Esophagus squamous epithelium (tissue), 5 donors: ENCODE measurements at regions not wholly inside any gene's neighbourhood (a gene's known extent, or its start where the extent isn't known, plus 50 kb on each side); places are given as distances from the start of the nearest gene placed in this dataset.
A peak's percentile ranks its signal among the peaks of the same experiment; 100 is the strongest.
"Not testable (repeated sequence)": the region's sequence is repeated elsewhere in the genome, so short reads cannot be mapped to it uniquely, and the experiment has no call there.

Experiments
- DNase-seq: peaks from one replicate; lab custom pipeline; 2025; lab: John Stamatoyannopoulos, UW
- H3K27ac ChIP-seq, 4 donors: fragments of 200-600 bp; sonication (generic); one replicate each; pipeline ENCODE4 v1.5.1; 2016 to 2019; ENCODE audit warnings: mild to moderate bottlenecking in 1 of 4
- H3K27me3 ChIP-seq, 4 donors: fragments of 200-600 bp; sonication (generic); 1 replicate in 3 of 4; 2 replicates in 1 of 4; pipeline versions ENCODE4 v1.5.1 to v1.6.0; 2017 to 2021; ENCODE audit warnings: antibody characterized with exemption in 1 of 4
- H3K36me3 ChIP-seq, 3 donors: fragments of 200-600 bp; sonication (generic); one replicate each; pipeline ENCODE4 v1.5.1; 2016 to 2019
- H3K4me1 ChIP-seq, 3 donors: fragments of 200-600 bp; sonication (generic); one replicate each; pipeline ENCODE4 v1.5.1; 2017 to 2019
- H3K4me3 ChIP-seq, 4 donors: fragments of 200-600 bp; sonication (generic); 1 replicate in 3 of 4; 2 replicates in 1 of 4; pipeline ENCODE4 v1.5.1; 2016 to 2019; ENCODE audit warnings: mild to moderate bottlenecking in 2 of 4, moderate library complexity in 1 of 4
- H3K9me3 ChIP-seq, 3 donors: fragments of 200-600 bp; sonication (generic); one replicate each; pipeline ENCODE4 v1.5.1; 2016 to 2019
- POLR2A ChIP-seq, 4 donors: fragments of 450-650 bp; IDR thresholded peaks; one replicate each; pipeline ENCODE4 v1.6.1; 2017; ENCODE audit warnings: antibody characterized with exemption in 4 of 4, mild to moderate bottlenecking in 4 of 4, moderate library complexity in 3 of 4
- WGBS, 2 donors: methylation state at CpG; one replicate each; pipeline ENCODE4 v1.1.5; 2018; 5-methylcytosine and 5-hydroxymethylcytosine counted together
- intact Hi-C: fragments of 100-400 bp; cut with DNase I; formaldehyde crosslinking; loops from one replicate; pipeline ENCODE4 v1.15.0; 2022
- TF ChIP-seq, protein P1 (sequence below), 6 experiments: fragments of 450-650 bp in 4 of 6; fragments of 200-600 bp in 2 of 6; sonication (generic) in 2 of 6; IDR thresholded peaks; one replicate each; pipeline ENCODE4 v1.5.1; 2016 to 2019; ENCODE audit warnings: antibody characterized with exemption in 6 of 6, mild to moderate bottlenecking in 4 of 6, moderate library complexity in 4 of 6
- donor health status: DM: yes; HTN: yes; CAD: no.

- no peak for DNase-seq
- Histone ChIP-seq H3K4me3 (no peak overlapping the region), H3K27ac (no peak overlapping the region), H3K4me1 (no peaks in the 10 kb centered on the region), H3K9me3 (no peaks in the 10 kb centered on the region), H3K27me3 (no peaks in the 10 kb centered on the region), H3K36me3 (no peaks in the 10 kb centered on the region)
- WGBS, 2 donors, result 78 to 82% methylated on average over 1 of the region's 1 CpG
- intact Hi-C loops, result no loop called here
- no peak for TF ChIP-seq POLR2A (IDR thresholded peaks at IDR 0.05)
- TF ChIP-seq, protein P1, sequence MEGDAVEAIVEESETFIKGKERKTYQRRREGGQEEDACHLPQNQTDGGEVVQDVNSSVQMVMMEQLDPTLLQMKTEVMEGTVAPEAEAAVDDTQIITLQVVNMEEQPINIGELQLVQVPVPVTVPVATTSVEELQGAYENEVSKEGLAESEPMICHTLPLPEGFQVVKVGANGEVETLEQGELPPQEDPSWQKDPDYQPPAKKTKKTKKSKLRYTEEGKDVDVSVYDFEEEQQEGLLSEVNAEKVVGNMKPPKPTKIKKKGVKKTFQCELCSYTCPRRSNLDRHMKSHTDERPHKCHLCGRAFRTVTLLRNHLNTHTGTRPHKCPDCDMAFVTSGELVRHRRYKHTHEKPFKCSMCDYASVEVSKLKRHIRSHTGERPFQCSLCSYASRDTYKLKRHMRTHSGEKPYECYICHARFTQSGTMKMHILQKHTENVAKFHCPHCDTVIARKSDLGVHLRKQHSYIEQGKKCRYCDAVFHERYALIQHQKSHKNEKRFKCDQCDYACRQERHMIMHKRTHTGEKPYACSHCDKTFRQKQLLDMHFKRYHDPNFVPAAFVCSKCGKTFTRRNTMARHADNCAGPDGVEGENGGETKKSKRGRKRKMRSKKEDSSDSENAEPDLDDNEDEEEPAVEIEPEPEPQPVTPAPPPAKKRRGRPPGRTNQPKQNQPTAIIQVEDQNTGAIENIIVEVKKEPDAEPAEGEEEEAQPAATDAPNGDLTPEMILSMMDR (IDR thresholded peaks at IDR 0.05), result no peak
These were observed 576.3 kb downstream of the NTRK3 start for GRCh38 chr15:87680208-87680607.

DNA sequence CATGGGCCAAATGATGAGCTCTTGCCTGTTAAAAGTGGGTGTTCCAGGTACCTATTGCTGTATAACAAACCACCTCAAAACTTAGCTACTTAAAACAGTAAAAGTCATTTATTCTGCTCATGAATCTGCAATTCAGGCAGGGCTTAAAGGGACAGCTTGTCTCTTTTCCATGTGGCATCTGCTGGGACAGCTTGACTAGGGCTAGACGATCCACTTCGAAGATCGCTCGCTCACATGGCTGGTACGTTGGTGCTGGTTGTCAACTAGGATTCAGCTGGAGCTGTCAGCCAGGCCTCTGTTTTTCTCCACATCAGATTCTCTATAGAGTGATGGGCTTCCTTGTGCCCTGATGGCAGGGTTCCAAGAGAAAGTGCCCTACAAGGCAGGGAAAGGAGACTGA is 581.3 kb downstream of the NTRK3 start:
- H3K36me3 ChIP-seq, result no peaks in the 10 kb centered on the region
- H3K27ac ChIP-seq, result no peak overlapping the region
- TF ChIP-seq, protein P1 (IDR thresholded peaks at IDR 0.05), result no peak
- TF ChIP-seq POLR2A (IDR thresholded peaks at IDR 0.05), result no peak
- intact Hi-C loops, result no loop called here
- WGBS, 2 donors, result 86 to 93% methylated on average over 5 of the region's 5 CpGs
- H3K4me3 ChIP-seq, result no peak overlapping the region
- no peak for DNase-seq
- H3K9me3 ChIP-seq, result no peaks in the 10 kb centered on the region
- no peaks in the 10 kb centered on the region for H3K27me3 ChIP-seq
- no peaks in the 10 kb centered on the region for H3K4me1 ChIP-seq

- no peak for DNase-seq
- Histone ChIP-seq H3K27me3 (no peaks in the 10 kb centered on the region), H3K4me1 (no peaks in the 10 kb centered on the region), H3K9me3 (peaks cover 0 to 4% (median 0%) of the 10 kb centered on the region in 3 donors), H3K27ac (no peak overlapping the region), H3K4me3 (no peak overlapping the region), H3K36me3 (no peaks in the 10 kb centered on the region)
- TF ChIP-seq POLR2A (IDR thresholded peaks at IDR 0.05), result no peak
- TF ChIP-seq, protein P1 (IDR thresholded peaks at IDR 0.05), result peak; percentile 22 to 44 (median 30)
- 49 to 52% methylated on average over 8 of the region's 8 CpGs for WGBS, 2 donors
- intact Hi-C loops, result no loop called here
These were observed 583.9 kb downstream of the NTRK3 start for GRCh38 chr15:87672309-87673288.

DNA sequence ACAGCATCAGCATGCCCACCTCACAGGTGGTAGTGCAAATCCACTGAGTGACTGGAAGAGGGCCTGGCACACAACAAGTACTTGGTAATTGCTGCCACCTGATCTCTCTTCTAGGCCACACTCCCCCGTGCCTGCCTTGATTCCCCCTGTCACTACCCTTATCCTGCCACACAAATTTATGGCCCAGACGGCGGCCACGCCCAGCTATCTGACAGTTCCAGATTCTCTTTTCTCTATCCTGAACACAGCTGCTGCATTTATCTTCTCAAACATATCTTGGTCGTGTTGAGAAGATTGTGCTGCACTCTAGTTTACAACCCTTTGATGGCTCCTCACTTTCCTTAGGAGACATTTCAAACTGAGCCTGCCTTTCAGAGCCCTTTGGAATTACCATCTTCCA is 585.2 kb downstream of the NTRK3 start:
- H3K27me3 ChIP-seq, result no peaks in the 10 kb centered on the region
- peaks cover 0 to 4% (median 0%) of the 10 kb centered on the region in 3 donors for H3K9me3 ChIP-seq
- H3K36me3 ChIP-seq, result no peaks in the 10 kb centered on the region
- intact Hi-C loops, result no loop called here
- H3K4me3 ChIP-seq, result no peak overlapping the region
- no peak for DNase-seq
- H3K4me1 ChIP-seq, result no peaks in the 10 kb centered on the region
- WGBS, 2 donors, result 54 to 62% methylated on average over 5 of the region's 5 CpGs
- TF ChIP-seq, protein P1 (IDR thresholded peaks at IDR 0.05), result no peak
- TF ChIP-seq POLR2A (IDR thresholded peaks at IDR 0.05), result no peak
- no peak overlapping the region for H3K27ac ChIP-seq

- 72 to 78% methylated on average over 6 of the region's 6 CpGs for WGBS, 2 donors
- no peaks in the 10 kb centered on the region for H3K4me1 ChIP-seq
- intact Hi-C loops, result no loop called here
These were observed 586.7 kb downstream of the NTRK3 start for GRCh38 chr15:87669846-87670245.

GRCh38 chr15:87668768-87669564 is 587.6 kb downstream of the NTRK3 start:
- H3K4me3 ChIP-seq, DNase-seq, H3K27me3 ChIP-seq, intact Hi-C loops, H3K36me3 ChIP-seq, H3K4me1 ChIP-seq, H3K27ac ChIP-seq, H3K9me3 ChIP-seq: not testable (repeated sequence)
- 80 to 86% methylated on average over 8 of the region's 8 CpGs for WGBS, 2 donors

More at GRCh38 chr15:87669846-87670245, 586.7 kb downstream of the NTRK3 start:
- H3K36me3 ChIP-seq, result no peaks in the 10 kb centered on the region
- no peak overlapping the region for H3K27ac ChIP-seq
- H3K4me3 ChIP-seq, result no peak overlapping the region
- H3K9me3 ChIP-seq, result peaks cover 0 to 4% (median 0%) of the 10 kb centered on the region in 3 donors
- H3K27me3 ChIP-seq, result no peaks in the 10 kb centered on the region
- DNase-seq, result no peak
- TF ChIP-seq, protein P1 (IDR thresholded peaks at IDR 0.05), result no peak
- no peak for TF ChIP-seq POLR2A (IDR thresholded peaks at IDR 0.05)
